ENCODE measurements at regions not wholly inside any gene's neighbourhood (a gene's known extent, or its start where the extent isn't known, plus 50 kb on each side); places are given as distances from the start of the nearest gene placed in this dataset.

DNA sequence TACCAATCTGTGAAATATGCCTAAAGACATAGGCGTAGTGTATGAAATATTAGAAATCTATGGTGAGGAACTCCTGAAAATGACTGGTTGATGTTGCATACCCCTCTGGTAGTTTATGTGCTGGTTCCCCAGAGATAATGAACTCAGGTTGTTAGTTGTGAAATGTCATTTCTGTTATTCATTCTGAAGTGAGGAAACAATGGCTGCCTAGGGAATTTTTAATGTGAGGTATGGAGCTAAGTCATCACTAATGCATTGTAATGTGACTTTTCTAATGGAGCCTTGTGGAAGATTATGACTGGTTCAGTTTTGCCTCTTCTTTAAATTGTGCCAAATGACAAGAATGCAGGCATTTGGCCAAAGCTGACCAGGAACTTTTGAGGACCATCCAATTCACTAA, 61.6 kb upstream of the RAB27B start:
- TF ChIP-seq, protein P1, sequence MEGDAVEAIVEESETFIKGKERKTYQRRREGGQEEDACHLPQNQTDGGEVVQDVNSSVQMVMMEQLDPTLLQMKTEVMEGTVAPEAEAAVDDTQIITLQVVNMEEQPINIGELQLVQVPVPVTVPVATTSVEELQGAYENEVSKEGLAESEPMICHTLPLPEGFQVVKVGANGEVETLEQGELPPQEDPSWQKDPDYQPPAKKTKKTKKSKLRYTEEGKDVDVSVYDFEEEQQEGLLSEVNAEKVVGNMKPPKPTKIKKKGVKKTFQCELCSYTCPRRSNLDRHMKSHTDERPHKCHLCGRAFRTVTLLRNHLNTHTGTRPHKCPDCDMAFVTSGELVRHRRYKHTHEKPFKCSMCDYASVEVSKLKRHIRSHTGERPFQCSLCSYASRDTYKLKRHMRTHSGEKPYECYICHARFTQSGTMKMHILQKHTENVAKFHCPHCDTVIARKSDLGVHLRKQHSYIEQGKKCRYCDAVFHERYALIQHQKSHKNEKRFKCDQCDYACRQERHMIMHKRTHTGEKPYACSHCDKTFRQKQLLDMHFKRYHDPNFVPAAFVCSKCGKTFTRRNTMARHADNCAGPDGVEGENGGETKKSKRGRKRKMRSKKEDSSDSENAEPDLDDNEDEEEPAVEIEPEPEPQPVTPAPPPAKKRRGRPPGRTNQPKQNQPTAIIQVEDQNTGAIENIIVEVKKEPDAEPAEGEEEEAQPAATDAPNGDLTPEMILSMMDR (IDR thresholded peaks at IDR 0.05), result no peak
- TF ChIP-seq EZH2 (IDR thresholded peaks at IDR 0.05; ENCODE audit: borderline replicate concordance, insufficient read depth, low read depth, low read length, poor library complexity, severe bottlenecking), result no peak
